ENCODE measurements at regions not wholly inside any gene's neighbourhood (a gene's known extent, or its start where the extent isn't known, plus 50 kb on each side); places are given as distances from the start of the nearest gene placed in this dataset.

- Histone ChIP-seq H3K4me3 (no peak overlapping the region), H3K36me3 (no peaks in the 10 kb centered on the region), H3K9ac (ENCODE audit: low read depth in 2 of 2, low read length in 2 of 2) (no peak overlapping the region), H3K9me3 (no peaks in the 10 kb centered on the region), H3K4me1 (no peaks in the 10 kb centered on the region), H3K27ac (no peak overlapping the region), H3K27me3 (no peaks in the 10 kb centered on the region)
- intact Hi-C loops (cut with DNase I), result no loop called here
- DNase-seq, result no peak
- TF ChIP-seq, protein P1, sequence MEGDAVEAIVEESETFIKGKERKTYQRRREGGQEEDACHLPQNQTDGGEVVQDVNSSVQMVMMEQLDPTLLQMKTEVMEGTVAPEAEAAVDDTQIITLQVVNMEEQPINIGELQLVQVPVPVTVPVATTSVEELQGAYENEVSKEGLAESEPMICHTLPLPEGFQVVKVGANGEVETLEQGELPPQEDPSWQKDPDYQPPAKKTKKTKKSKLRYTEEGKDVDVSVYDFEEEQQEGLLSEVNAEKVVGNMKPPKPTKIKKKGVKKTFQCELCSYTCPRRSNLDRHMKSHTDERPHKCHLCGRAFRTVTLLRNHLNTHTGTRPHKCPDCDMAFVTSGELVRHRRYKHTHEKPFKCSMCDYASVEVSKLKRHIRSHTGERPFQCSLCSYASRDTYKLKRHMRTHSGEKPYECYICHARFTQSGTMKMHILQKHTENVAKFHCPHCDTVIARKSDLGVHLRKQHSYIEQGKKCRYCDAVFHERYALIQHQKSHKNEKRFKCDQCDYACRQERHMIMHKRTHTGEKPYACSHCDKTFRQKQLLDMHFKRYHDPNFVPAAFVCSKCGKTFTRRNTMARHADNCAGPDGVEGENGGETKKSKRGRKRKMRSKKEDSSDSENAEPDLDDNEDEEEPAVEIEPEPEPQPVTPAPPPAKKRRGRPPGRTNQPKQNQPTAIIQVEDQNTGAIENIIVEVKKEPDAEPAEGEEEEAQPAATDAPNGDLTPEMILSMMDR (IDR thresholded peaks at IDR 0.05), result no peak
Measured at GRCh38 chr3:144670571-144670970, 698.9 kb downstream of the DIPK2A start.

GRCh38 chr3:144677103-144677502 is 705.5 kb downstream of the DIPK2A start:
- Histone ChIP-seq H3K27me3 (no peaks in the 10 kb centered on the region), H3K9me3 (no peaks in the 10 kb centered on the region), H3K9ac (ENCODE audit: low read depth in 2 of 2, low read length in 2 of 2) (no peak overlapping the region), H3K4me3 (no peak overlapping the region), H3K36me3 (no peaks in the 10 kb centered on the region), H3K4me1 (no peaks in the 10 kb centered on the region), H3K27ac (no peak overlapping the region)
- DNase-seq, result no peak
- intact Hi-C loops (cut with DNase I), result no loop called here
- TF ChIP-seq, protein P1 (IDR thresholded peaks at IDR 0.05), result no peak

DNA sequence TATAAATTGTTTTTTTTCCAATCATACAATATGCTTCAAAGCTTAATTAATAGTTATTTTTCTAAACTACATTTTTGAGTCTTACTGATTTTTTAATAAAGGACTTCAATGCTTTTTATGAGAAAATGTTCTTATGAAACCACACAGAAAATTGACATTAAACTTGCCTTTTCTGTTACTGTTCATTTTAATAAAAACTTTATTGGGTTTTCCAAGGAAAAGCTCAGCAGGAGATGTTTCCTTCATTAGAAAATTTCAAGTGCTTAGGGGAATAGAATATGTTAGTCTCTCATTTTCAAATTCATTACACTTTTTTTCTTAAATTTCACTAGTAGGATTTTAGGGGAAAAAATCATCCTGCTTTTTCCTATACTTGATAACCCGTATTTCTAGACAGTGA is 711.4 kb downstream of the DIPK2A start:
- intact Hi-C loops (cut with DNase I), result no loop called here
- TF ChIP-seq, protein P1 (IDR thresholded peaks at IDR 0.05), result no peak

DNA sequence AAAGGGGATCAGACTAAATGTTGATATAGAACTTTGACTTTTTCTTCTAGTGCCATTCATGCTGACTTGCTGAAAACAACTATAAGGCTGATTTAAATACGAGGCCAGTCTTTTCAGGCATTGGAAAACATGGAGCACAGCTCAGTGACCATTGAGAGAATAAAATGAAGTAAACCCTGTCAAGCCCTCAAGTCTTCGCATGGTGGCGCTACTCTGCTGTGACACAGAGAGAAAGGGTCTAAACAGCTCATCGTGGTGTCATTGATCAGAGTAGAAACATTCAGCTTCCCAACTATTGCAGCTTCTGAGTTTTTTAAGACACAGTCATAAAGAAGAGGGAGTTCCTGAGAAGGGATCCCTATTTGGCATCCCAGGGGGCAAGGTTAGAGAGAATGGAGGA is 716.2 kb downstream of the DIPK2A start:
- no peaks in the 10 kb centered on the region for H3K4me1 ChIP-seq
- H3K9ac ChIP-seq (ENCODE audit: low read depth in 2 of 2, low read length in 2 of 2), result no peak overlapping the region
- no peak overlapping the region for H3K27ac ChIP-seq
- no peaks in the 10 kb centered on the region for H3K36me3 ChIP-seq
- intact Hi-C loops (cut with DNase I), result no loop called here
- H3K9me3 ChIP-seq, result no peaks in the 10 kb centered on the region
- no peak for DNase-seq
- TF ChIP-seq, protein P1 (IDR thresholded peaks at IDR 0.05), result no peak
- no peaks in the 10 kb centered on the region for H3K27me3 ChIP-seq
- no peak overlapping the region for H3K4me3 ChIP-seq

More for the DNA sequence above, 711.4 kb downstream of the DIPK2A start:
- no peaks in the 10 kb centered on the region for H3K27me3 ChIP-seq
- no peak overlapping the region for H3K27ac ChIP-seq
- no peak for DNase-seq
- no peaks in the 10 kb centered on the region for H3K4me1 ChIP-seq
- H3K36me3 ChIP-seq, result no peaks in the 10 kb centered on the region
- no peak overlapping the region for H3K9ac ChIP-seq (ENCODE audit: low read depth in 2 of 2, low read length in 2 of 2)
- H3K9me3 ChIP-seq, result no peaks in the 10 kb centered on the region
- no peak overlapping the region for H3K4me3 ChIP-seq

DNA sequence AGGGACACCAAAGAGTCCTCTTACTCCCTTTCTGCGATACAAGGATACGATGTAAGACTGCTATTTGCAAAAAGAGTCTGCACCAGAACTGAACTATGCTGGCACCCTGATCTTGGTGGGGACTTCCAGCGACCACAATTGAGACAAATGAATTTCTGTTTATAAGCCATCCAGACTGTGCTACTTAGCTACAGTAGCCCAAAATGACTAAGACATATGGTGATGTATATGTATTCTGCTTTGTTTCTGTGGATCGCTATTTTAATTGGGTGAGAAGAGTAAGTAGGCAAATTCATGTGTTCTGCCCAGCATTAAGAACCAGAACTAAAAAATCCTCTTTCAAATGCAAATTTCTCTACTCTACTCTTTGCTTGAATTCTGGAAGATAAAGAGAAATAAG is 720.9 kb downstream of the DIPK2A start:
- intact Hi-C loops (cut with DNase I), result no loop called here
- Histone ChIP-seq H3K9me3 (no peaks in the 10 kb centered on the region), H3K9ac (ENCODE audit: low read depth in 2 of 2, low read length in 2 of 2) (no peak overlapping the region), H3K27ac (no peak overlapping the region), H3K36me3 (no peaks in the 10 kb centered on the region), H3K4me1 (no peaks in the 10 kb centered on the region), H3K27me3 (no peaks in the 10 kb centered on the region), H3K4me3 (no peak overlapping the region)
- TF ChIP-seq, protein P1 (IDR thresholded peaks at IDR 0.05), result no peak
- no peak for DNase-seq

DNA sequence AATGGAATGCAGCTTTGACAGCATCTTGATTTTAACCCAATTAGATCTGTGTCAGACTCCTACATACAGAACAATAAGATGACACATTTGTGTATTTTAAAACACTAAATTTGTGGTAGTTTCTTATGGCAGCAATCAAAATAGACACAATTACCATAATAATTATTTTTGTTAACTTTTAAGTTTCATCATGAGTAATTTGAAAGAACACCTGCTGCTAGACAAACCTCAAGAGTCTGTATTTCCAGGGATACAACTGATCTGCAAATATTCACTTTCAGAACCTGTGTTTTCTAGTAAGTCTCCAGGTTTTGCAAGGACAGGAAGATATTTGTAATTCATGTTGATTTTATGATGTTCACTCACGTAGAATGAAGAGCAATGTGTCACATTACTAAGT is 736.8 kb downstream of the DIPK2A start:
- TF ChIP-seq, protein P1 (IDR thresholded peaks at IDR 0.05), result no peak
- H3K4me1 ChIP-seq, result no peaks in the 10 kb centered on the region
- no peak for DNase-seq
- no peaks in the 10 kb centered on the region for H3K27me3 ChIP-seq
- H3K9ac ChIP-seq (ENCODE audit: low read depth in 2 of 2, low read length in 2 of 2), result no peak overlapping the region
- no peaks in the 10 kb centered on the region for H3K36me3 ChIP-seq
- intact Hi-C loops (cut with DNase I), result no loop called here
- H3K9me3 ChIP-seq, result no peaks in the 10 kb centered on the region
- H3K4me3 ChIP-seq, result no peak overlapping the region
- no peak overlapping the region for H3K27ac ChIP-seq

Measured in colonic mucosa (tissue), 4 donors.